Activated CD4-positive, alpha-beta T cell treated with anti-CD3 and anti-CD28 coated beads, Interleukin-2, amount 10 ng/mL, durations not matched to agents 7 days and 5 days (primary cell): ENCODE measurements at regions not wholly inside any gene's neighbourhood (a gene's known extent, or its start where the extent isn't known, plus 50 kb on each side); places are given as distances from the start of the nearest gene placed in this dataset.

Source experiments
- CTCF ChIA-PET: fragments of 350-600 bp; sonication (Branson Sonifier 250); formaldehyde crosslinking; loops from one replicate; lab custom pipeline; 2021; ENCODE audit warnings: antibody characterized with exemption; lab: Charles Lee
- POLR2A ChIA-PET: fragments of 350-600 bp; sonication (Branson Sonifier 250); formaldehyde crosslinking; loops from one replicate; lab custom pipeline; 2021; ENCODE audit warnings: antibody characterized with exemption; lab: Charles Lee
- DNase-seq: peaks from one replicate; pipeline ENCODE4 v3.0.0-alpha.2; 2020
- H3K27ac Mint-ChIP-seq: one replicate; pipeline ENCODE4 v1.8.0; 2021; ENCODE audit warnings: mild to moderate bottlenecking, moderate library complexity, mixed read lengths
- H3K27me3 Mint-ChIP-seq: one replicate; pipeline ENCODE4 v1.8.0; 2021; ENCODE audit warnings: mixed read lengths
- H3K36me3 Mint-ChIP-seq: one replicate; pipeline ENCODE4 v1.8.0; 2021; ENCODE audit warnings: low read depth, mixed read lengths
- H3K4me1 Mint-ChIP-seq: one replicate; pipeline ENCODE4 v1.8.0; 2021; ENCODE audit warnings: mixed read lengths
- H3K4me3 Mint-ChIP-seq: one replicate; pipeline ENCODE4 v1.8.0; 2021; ENCODE audit warnings: mild to moderate bottlenecking, moderate library complexity, mixed read lengths
- H3K9me3 Mint-ChIP-seq: one replicate; pipeline ENCODE4 v1.8.0; 2021; ENCODE audit warnings: mixed read lengths

- no peaks in the 10 kb centered on the region for H3K36me3 Mint-ChIP-seq
- CTCF ChIA-PET: no interaction called here
- H3K27me3 Mint-ChIP-seq: no peaks in the 10 kb centered on the region
- no peak overlapping the region for H3K27ac Mint-ChIP-seq
- no peak overlapping the region for H3K4me3 Mint-ChIP-seq
- POLR2A ChIA-PET: no interaction called here
- H3K4me1 Mint-ChIP-seq: peaks cover 11% of the 10 kb centered on the region
- DNase-seq: no peak
- peaks cover 12% of the 10 kb centered on the region for H3K9me3 Mint-ChIP-seq
Measured at GRCh38 chr2:7835151-7835550, 846.7 kb upstream of the ID2 start.

- peaks cover 11% of the 10 kb centered on the region for H3K4me1 Mint-ChIP-seq
- H3K9me3 Mint-ChIP-seq: peaks cover 16% of the 10 kb centered on the region
- H3K27me3 Mint-ChIP-seq: no peaks in the 10 kb centered on the region
- CTCF ChIA-PET: interaction anchor here (0.6 to 1.9 kb wide), 7 partner anchors 11 to 858 kb away, joined by 3 to 9 read pairs (median 3); no protein-coding TSS in a partner anchor
- H3K36me3 Mint-ChIP-seq: peaks cover 1% of the 10 kb centered on the region
- no peak overlapping the region for H3K4me3 Mint-ChIP-seq
- H3K27ac Mint-ChIP-seq: no peak overlapping the region
- POLR2A ChIA-PET: no interaction called here
- peak; percentile 12 for DNase-seq
Measured at GRCh38 chr2:7835693-7836680, 845.9 kb upstream of the ID2 start.

GRCh38 chr2:7837237-7837760, 844.6 kb upstream of the ID2 start:
- H3K27ac Mint-ChIP-seq: no peak overlapping the region
- peaks cover 11% of the 10 kb centered on the region for H3K4me1 Mint-ChIP-seq
- H3K36me3 Mint-ChIP-seq: peaks cover 1% of the 10 kb centered on the region
- peaks cover 19% of the 10 kb centered on the region for H3K9me3 Mint-ChIP-seq
- no peak overlapping the region for H3K4me3 Mint-ChIP-seq
- DNase-seq: no peak
- POLR2A ChIA-PET: interaction anchor here (0.6 kb wide), 1 partner anchor 115 kb away, joined by 4 read pairs; no protein-coding TSS in a partner anchor
- CTCF ChIA-PET: interaction anchor here (1.9 kb wide), 1 partner anchor 10 kb away, joined by 9 read pairs; no protein-coding TSS in a partner anchor
- H3K27me3 Mint-ChIP-seq: no peaks in the 10 kb centered on the region

- H3K27me3 Mint-ChIP-seq: no peaks in the 10 kb centered on the region
- CTCF ChIA-PET: interaction anchor here (1.0 kb wide), 1 partner anchor 9 kb away, joined by 4 read pairs; no protein-coding TSS in a partner anchor
- H3K27ac Mint-ChIP-seq: no peak overlapping the region
Measured at GRCh38 chr2:7838669-7839068, 843.2 kb upstream of the ID2 start.

GRCh38 chr2:7840651-7841380, 841.0 kb upstream of the ID2 start:
- Mint-ChIP-seq H3K36me3 (peaks cover 1% of the 10 kb centered on the region), H3K9me3 (peaks cover 12% of the 10 kb centered on the region), H3K4me3 (no peak overlapping the region), H3K4me1 (peaks cover 4% of the 10 kb centered on the region), H3K27me3 (no peaks in the 10 kb centered on the region), H3K27ac (no peak overlapping the region)
- CTCF ChIA-PET: no interaction called here
- DNase-seq: no peak
- POLR2A ChIA-PET: no interaction called here

More at GRCh38 chr2:7838669-7839068, 843.2 kb upstream of the ID2 start:
- no peak for DNase-seq
- peaks cover 1% of the 10 kb centered on the region for H3K36me3 Mint-ChIP-seq
- H3K4me3 Mint-ChIP-seq: no peak overlapping the region
- H3K4me1 Mint-ChIP-seq: peaks cover 11% of the 10 kb centered on the region
- POLR2A ChIA-PET: no interaction called here
- H3K9me3 Mint-ChIP-seq: peaks cover 20% of the 10 kb centered on the region

- Mint-ChIP-seq H3K27ac (no peak overlapping the region), H3K27me3 (no peaks in the 10 kb centered on the region), H3K9me3 (peaks cover 9% of the 10 kb centered on the region), H3K36me3 (peaks cover 1% of the 10 kb centered on the region), H3K4me1 (no peaks in the 10 kb centered on the region), H3K4me3 (no peak overlapping the region)
- POLR2A ChIA-PET: no interaction called here
- CTCF ChIA-PET: interaction anchor here (1.0 kb wide), 1 partner anchor 16 kb away, joined by 3 read pairs; no protein-coding TSS in a partner anchor
- no peak for DNase-seq
Measured at GRCh38 chr2:7841751-7842150, 840.1 kb upstream of the ID2 start.

GRCh38 chr2:7844414-7844965, 837.4 kb upstream of the ID2 start:
- no peak overlapping the region for H3K4me3 Mint-ChIP-seq
- H3K27me3 Mint-ChIP-seq: no peaks in the 10 kb centered on the region
- POLR2A ChIA-PET: no interaction called here
- DNase-seq: no peak
- H3K4me1 Mint-ChIP-seq: peaks cover 13% of the 10 kb centered on the region
- peaks cover 1% of the 10 kb centered on the region for H3K36me3 Mint-ChIP-seq
- CTCF ChIA-PET: interaction anchor here (0.6 kb wide), 1 partner anchor 431 kb away, joined by 3 read pairs; no protein-coding TSS in a partner anchor
- H3K27ac Mint-ChIP-seq: no peak overlapping the region
- H3K9me3 Mint-ChIP-seq: peaks cover 9% of the 10 kb centered on the region

GRCh38 chr2:7845332-7845731, 836.5 kb upstream of the ID2 start:
- Mint-ChIP-seq H3K9me3 (peaks cover 7% of the 10 kb centered on the region), H3K4me1 (peaks cover 13% of the 10 kb centered on the region), H3K27me3 (no peaks in the 10 kb centered on the region), H3K4me3 (no peak overlapping the region), H3K27ac (no peak overlapping the region), H3K36me3 (peaks cover under 1% of the 10 kb centered on the region)
- DNase-seq: no peak
- ChIA-PET POLR2A (no interaction called here), CTCF (no interaction called here)

GRCh38 chr2:7846607-7847006, 835.2 kb upstream of the ID2 start:
- ChIA-PET POLR2A (interaction anchor here (0.6 kb wide), 1 partner anchor 216 kb away, joined by 9 read pairs; no protein-coding TSS in a partner anchor), CTCF (interaction anchor here (0.6 to 3.0 kb wide), 4 partner anchors 10 to 1355 kb away, joined by 3 to 9 read pairs (median 3); no protein-coding TSS in a partner anchor)
- H3K27ac Mint-ChIP-seq: no peak overlapping the region
- peaks cover 13% of the 10 kb centered on the region for H3K4me1 Mint-ChIP-seq
- no peaks in the 10 kb centered on the region for H3K27me3 Mint-ChIP-seq
- no peaks in the 10 kb centered on the region for H3K36me3 Mint-ChIP-seq
- no peak for DNase-seq
- no peak overlapping the region for H3K4me3 Mint-ChIP-seq
- peaks cover 2% of the 10 kb centered on the region for H3K9me3 Mint-ChIP-seq

- Mint-ChIP-seq H3K4me3 (no peak overlapping the region), H3K4me1 (peaks cover 13% of the 10 kb centered on the region), H3K27ac (peak overlapping the region; percentile 27), H3K9me3 (peaks cover 2% of the 10 kb centered on the region), H3K27me3 (no peaks in the 10 kb centered on the region), H3K36me3 (no peaks in the 10 kb centered on the region)
- ChIA-PET CTCF (interaction anchor here (0.6 to 3.0 kb wide), 4 partner anchors 11 to 668 kb away, joined by 3 to 9 read pairs (median 3); no protein-coding TSS in a partner anchor), POLR2A (interaction anchor here (0.6 kb wide), 1 partner anchor 217 kb away, joined by 9 read pairs; no protein-coding TSS in a partner anchor)
- no peak for DNase-seq
Measured at GRCh38 chr2:7847321-7847720, 834.5 kb upstream of the ID2 start.

GRCh38 chr2:7849027-7849426, 832.8 kb upstream of the ID2 start:
- CTCF ChIA-PET: interaction anchor here (0.5 to 3.0 kb wide), 6 partner anchors 9 to 124 kb away, joined by 3 to 9 read pairs (median 4); no protein-coding TSS in a partner anchor

GRCh38 chr2:7849531-7849930, 832.3 kb upstream of the ID2 start:
- ChIA-PET POLR2A (no interaction called here), CTCF (interaction anchor here (0.7 to 1.4 kb wide), 4 partner anchors 8 to 124 kb away, joined by 3 to 6 read pairs (median 4); no protein-coding TSS in a partner anchor)
- DNase-seq: no peak
- Mint-ChIP-seq H3K36me3 (no peaks in the 10 kb centered on the region), H3K9me3 (peaks cover 7% of the 10 kb centered on the region), H3K4me1 (peaks cover 13% of the 10 kb centered on the region), H3K4me3 (no peak overlapping the region), H3K27ac (no peak overlapping the region), H3K27me3 (no peaks in the 10 kb centered on the region)

More at GRCh38 chr2:7849027-7849426, 832.8 kb upstream of the ID2 start:
- POLR2A ChIA-PET: no interaction called here
- peaks cover 13% of the 10 kb centered on the region for H3K4me1 Mint-ChIP-seq
- peaks cover 4% of the 10 kb centered on the region for H3K9me3 Mint-ChIP-seq
- H3K36me3 Mint-ChIP-seq: no peaks in the 10 kb centered on the region
- H3K4me3 Mint-ChIP-seq: no peak overlapping the region
- no peak overlapping the region for H3K27ac Mint-ChIP-seq
- no peaks in the 10 kb centered on the region for H3K27me3 Mint-ChIP-seq
- DNase-seq: no peak
